ENCODE measurements at regions not wholly inside any gene's neighbourhood (a gene's known extent, or its start where the extent isn't known, plus 50 kb on each side); places are given as distances from the start of the nearest gene placed in this dataset.
"Not testable (repeated sequence)": the region's sequence is repeated elsewhere in the genome, so short reads cannot be mapped to it uniquely, and the experiment has no call there.

DNA sequence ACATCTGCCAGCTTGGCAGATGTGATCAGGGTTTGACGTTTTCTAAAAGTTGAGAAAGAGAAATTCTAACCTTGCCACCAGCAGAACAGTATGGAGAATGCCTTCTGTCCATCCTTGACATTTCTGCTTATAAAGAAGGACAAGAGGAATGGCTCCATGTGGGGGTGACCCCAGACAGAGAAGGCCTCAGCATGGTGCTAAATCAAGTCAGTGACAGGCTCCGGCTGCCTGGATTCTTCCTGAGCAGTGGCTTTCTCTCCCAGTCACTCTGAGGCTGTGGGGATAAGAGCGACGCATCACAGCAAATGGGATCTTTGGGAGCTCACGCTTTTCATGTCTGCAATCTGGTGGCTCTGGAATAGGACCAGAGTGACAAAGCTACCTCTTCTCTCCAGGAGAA lies 640.2 kb upstream of the CAMK1G start:
- DNase-seq (no peak), ATAC-seq (no peak)

DNA sequence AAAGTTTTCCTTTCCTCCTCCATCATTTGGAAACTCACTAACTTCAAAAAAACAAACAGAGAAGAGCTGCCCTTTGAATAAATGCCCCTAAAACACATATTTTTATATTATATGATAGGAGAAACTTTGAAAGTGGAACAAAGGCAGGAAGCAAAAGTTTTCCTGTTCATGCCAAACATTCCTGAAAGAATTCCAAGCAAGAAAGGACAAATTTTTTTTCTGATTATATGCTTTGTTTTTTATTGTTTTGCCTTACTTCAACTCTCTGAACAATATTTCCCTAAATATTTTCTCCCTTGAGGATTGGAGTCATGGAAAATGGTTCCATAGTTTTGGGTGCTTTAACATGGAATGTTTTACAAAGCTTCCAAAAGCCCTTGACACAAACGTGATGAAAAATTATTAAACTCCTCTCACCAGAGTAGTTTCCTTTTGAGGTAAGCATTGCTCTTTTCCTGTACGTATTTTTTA lies 638.5 kb upstream of the CAMK1G start:
- DNase-seq (no peak), ATAC-seq (no peak)

DNA sequence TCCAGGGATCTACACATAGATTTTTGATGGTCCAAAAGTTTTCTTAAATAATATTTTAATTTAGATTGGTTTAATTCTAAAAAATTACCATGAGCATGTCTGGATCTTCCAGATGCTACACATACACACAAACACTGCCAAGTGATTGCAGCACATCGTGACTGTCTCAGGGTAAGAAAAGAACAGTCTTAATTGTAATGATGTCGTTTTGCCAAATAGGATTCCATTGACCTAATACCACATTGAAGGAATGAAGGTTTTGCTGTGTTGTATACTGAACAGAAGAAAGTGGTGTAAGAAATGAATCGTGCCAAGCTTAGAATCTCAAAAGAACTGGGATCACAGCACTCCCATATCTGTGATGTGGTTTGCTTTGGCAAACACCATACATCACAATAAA lies 633.3 kb upstream of the CAMK1G start:
- DNase-seq = no peak
- no peak for ATAC-seq

DNA sequence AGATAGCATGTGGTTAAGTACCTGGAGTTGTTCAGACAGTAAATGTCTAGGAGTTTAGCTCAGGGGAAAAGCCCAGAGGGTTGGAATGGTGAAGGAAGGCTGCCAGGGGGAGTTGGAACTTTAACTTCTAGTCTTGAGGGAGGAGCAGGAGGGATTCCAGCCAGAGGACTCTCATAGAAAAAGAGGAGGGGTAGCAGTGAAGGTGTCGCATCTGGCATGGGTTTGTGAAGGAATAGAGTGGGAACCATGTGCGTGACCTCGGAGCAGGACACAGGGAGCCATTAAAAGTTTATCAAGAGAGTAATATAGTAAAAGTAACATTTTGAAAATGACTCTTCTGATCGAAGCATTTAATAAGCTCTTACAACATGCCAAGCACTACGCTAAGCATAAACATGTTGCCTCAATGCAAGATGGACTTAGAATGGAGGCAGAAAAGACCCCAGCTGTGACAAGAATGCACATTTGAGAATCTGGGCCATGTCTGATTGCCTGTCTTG lies 632.4 kb upstream of the CAMK1G start:
- DNase-seq = no peak
- no peak for ATAC-seq

DNA sequence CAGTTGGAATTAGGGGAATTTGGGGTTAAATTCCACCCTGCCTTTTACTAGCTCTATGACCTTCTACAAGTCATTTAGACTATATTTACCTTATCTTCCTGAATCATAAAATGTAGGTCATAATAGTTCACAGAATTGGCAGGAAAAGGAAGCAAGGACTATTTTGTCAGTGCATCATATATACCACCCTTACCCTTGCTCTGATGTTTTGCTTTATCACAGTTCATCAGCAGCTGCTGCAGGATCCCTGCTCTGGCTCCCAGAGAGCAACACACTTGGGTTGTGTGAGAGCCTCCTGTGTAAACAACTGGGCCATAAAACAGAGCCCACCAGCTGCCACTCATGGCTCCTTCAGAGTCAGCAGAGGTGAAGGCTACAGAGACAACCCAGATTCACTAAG lies 631.6 kb upstream of the CAMK1G start:
- ATAC-seq (no peak), DNase-seq (no peak)

DNA sequence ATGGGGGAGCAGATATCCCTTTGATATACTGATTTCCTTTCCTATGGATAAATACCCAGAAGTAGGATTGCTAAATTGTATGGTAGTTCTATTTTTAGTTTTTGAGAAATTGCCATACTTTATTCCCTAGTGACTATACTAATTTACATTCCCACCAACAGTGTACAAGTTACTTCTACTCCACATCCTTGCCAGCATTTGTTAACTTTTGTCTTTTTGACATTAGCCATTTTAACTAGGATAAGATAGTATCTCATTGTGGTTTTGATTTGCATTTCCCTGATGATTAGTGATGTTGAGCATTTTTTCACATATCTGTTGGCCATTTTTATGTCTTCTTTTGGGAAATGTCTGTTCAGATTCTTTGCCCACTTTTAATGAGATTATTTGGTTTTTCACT lies 620.6 kb upstream of the CAMK1G start:
- no peak for DNase-seq

DNA sequence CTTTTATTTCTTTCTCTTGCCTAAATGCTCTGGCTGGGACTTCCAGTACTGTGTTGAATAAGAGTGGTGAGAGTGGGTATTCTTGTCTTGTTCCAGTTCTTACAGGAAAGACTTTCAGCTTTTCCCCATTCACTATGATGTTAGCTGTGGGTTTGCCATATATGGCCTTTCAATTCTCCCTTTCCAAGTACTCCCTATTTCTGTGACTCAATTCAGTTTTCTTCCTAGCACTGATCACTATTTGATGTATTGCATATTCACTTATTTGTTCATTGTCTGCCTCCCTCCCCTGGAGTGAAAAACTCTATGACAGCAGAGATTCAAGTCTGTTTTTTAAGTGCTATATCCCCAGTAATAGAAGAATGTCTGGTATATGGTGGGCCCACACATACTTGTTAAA lies 618.2 kb upstream of the CAMK1G start:
- DNase-seq (no peak), ATAC-seq (no peak)

More for the DNA sequence above, 620.6 kb upstream of the CAMK1G start:
- no peak for ATAC-seq

DNA sequence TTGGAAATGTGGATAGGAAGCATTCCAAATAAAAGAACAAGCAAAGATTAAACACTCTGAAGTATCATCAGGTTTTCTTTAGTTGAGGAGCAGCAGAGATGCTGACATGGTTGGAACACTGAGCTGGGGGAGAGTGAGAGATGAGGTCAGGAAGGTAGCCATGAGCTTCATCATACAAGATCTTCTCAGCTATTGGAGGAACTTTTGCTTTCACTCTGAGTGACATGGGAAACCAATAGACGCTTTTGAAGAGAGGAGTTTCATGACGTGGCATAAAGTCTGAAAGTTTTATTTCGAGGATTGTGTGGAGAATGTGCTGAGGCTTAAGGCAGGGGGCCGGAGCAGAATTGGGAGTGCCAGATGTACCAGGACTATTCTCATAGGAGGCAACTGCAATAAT lies 616.2 kb upstream of the CAMK1G start:
- no peak for DNase-seq
- ATAC-seq = no peak

DNA sequence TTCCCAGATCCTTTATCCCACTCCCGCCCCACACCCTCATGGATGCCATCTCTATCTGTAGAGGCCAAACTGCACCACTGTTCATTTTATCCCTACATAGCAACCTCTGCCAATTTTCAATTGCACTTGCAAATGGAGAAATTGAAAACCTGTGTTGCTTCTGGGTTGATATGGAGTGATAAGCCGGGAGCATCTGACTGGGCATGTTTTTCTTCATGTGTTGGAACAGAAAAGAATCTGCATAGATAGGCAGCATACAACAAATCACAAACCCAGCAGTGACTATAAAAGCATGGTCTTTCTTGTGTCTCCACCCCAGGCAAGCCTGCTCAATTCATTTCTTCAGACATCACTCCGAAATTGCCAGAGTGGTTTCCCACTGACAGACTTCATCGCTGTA lies 608.8 kb upstream of the CAMK1G start:
- ATAC-seq (no peak), DNase-seq (no peak)

DNA sequence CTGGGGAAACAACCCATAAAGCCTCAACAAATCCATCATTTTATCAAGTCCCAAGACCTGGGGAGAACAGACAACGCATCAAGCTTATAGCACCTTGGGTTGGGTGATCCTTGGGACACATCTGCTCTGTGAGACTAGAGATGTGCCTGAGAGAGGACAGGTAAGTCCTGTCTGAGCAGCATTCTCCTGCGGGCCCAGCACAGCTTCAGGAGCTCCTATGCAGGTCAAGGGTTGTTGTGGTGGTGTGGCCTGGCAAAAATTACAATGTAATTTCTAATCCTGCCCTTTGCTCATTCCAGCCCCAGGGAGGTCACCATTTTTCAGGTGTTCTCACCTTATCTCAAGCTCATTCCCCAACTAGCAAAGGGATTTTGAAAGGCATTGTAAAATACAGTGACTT lies 608.1 kb upstream of the CAMK1G start:
- ATAC-seq (no peak), DNase-seq (no peak)

DNA sequence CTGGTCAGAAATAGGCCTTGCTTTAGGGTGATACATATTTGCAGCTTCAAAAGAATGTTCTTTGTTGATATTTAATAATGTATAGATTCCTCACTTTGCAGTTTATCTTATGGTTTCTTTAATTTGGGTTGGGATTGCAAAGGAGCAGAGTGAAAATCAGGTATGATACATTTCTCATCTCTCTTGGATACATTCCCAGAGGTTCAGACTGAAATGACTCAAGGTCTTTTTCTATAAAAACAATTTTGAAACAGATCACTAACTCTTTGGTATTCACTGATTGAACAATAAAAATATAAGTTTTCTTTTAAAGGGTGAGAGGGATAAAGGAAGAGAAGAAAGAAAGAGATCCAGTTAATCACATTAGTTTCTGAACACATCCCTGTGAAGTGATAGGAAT lies 606.5 kb upstream of the CAMK1G start:
- no peak for DNase-seq

DNA sequence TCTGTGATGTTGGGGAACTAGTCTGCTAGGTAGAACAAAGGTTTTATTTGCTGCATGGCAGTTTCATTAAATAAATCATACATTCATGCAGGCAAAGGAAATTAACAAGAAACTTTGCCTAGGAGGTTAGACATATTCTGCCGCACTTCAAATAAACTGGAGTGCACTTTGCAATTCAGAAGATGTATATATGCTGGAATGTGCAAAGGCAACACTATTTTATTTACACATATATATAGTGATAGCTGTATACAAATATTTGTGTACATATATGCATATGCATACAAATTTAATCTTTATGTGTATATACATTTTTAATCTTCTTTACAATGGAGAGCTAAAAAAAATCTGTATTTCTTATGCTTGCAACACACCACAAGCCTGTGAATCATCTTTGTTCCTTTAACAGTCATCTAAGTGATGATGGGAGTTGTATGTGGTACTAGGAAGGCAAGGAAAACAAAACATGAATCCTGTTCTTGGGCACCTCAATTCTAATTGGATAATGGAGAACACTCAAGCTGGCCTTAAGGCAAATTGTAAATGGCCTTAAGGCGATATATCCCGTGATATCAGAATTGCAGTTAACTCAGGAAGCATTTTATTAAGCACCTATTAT lies 605.8 kb upstream of the CAMK1G start:
- ATAC-seq (no peak), DNase-seq (no peak)

More for the DNA sequence above, 606.5 kb upstream of the CAMK1G start:
- ATAC-seq = no peak

DNA sequence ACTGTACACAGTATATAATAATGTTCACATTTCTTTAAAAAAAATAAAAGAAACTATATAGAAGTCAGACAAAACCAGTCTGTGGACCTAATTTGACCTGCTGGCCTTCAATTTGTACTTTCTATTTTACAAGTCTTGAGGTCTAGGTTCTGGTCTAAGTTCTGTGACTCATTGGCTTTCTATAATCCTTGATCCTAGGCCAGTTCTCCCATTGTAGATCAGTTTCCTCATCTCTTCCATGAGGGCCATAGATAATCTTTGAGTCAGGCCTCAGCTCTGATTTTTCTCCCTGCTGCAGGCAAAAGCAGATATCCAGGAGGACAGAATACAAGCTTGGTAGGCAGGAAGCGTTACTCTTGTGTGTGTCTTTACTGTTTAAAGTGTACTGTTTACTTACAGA lies 603.7 kb upstream of the CAMK1G start:
- no peak for DNase-seq
- no peak for ATAC-seq

DNA sequence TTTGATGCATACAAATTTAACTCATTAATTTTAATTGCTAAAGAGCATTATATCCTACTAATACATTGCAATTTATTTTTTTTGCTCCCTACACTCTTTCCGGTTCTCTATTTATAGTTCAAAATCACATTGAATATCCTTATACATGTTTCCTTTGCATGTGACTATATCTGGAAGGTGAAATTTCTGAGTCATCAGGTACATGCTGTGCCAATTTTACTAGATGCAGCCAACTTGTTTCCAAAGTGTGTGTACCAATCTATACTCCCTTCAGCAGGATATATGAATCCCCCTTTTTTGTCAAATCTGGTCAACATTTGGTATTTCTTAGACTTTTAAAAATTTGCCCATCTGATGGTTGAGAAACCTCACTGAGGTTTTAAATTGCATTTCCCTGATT lies 602.9 kb upstream of the CAMK1G start:
- DNase-seq (no peak), ATAC-seq (no peak)

DNA sequence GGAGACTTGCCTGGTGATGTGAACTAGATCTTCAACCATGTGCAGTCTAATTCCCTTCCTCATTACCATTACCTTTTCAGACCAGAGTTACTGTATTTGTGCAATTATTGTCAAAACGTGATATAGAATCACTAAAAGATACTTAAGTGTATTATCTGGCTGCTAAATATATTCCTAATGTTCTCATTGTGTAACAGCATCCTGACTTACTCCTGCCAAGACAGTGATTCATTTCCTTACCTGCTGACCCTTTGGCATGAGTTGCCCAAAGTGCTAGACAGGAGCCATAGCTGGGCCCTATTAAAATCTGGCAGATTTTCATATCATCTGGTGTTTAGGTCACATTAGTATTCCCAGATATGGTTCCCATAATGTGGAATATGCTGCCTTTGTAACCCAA lies 598.3 kb upstream of the CAMK1G start:
- DNase-seq = no peak
- ATAC-seq = no peak

DNA sequence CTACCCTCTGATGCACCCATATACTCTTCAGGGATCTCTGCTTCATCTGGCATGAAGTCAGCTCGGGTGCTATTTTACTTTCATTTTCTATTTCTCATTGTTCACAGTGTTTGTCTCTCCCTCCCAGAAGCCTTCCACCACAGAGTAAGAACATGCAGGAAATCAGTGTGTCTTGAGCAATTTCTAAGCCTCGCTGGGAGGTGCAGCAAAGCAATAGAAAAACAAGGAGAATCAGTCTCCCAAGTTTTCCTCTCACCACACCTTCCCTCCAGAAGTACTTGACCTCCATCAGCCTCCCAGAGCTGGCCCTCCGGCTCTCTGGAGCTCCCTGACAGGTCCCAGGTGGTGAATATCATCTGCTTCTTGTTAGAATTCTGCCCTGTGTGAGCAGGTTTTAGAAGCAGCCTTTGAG lies 594.7 kb upstream of the CAMK1G start:
- ATAC-seq = peak; percentile 81
- DNase-seq = peak; percentile 3

DNA sequence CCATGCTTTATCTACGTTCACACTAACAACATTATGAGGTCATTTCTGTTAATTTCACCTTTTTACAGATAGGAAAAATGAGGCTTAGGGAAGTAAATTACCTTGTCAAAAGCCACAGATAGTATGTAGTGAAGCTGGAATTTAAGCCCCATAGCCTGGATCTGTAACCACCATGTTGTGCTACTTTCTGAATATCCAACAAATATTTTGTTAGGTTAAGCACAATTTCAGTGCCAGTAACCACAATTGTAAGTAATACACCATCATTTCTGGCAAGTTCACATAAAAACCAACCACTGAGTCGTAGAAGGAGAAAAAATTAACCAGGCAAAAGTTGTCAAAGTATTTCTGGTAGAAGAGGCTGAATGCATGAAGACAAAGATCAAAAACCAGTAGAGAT lies 593.1 kb upstream of the CAMK1G start:
- DNase-seq = no peak
- ATAC-seq = no peak

DNA sequence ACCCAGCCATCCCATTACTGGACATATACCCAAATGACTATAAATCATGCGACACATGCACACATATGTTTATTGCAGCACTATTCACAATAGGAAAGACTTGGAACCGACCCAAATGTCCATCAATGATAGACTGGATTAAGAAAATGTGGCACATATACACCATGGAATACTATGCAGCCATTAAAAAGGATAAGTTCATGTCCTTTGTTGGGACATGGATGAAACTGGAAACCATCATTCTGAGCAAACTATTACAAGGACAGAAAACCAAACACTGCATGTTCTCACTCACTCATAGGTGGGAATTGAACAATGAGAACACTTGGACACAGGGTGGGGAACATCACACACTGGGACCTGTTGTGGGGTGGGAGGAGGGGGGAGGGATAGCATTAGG lies 586.5 kb upstream of the CAMK1G start:
- not testable (repeated sequence) for ATAC-seq, DNase-seq

DNA sequence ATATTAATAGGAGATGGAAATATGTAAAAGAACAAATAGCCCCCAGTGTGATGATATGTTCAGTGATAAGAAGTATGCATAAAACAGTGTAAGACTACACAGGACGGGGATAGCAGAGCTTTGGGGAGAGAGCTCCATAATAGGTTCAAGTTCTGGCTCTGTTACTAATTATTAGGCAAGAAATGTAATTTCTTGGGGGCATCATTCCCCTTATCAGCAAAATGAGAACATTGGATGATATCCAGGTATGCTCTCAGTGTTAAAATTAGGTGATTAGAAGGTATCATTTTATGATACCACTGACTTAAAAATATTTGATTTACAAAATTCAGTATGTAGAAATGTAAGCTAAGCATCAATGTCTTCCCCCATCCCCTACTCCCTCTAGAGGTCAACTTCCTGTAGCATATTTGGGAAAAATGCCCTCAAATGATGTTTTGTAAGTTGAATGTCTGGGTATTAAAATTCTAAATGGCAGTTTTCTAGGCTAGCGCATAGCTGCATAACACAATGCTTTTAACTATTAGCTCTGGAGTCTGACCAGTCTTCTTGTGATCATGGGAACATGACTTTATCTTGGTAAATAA lies 585.7 kb upstream of the CAMK1G start:
- no peak for DNase-seq
- ATAC-seq = no peak

DNA sequence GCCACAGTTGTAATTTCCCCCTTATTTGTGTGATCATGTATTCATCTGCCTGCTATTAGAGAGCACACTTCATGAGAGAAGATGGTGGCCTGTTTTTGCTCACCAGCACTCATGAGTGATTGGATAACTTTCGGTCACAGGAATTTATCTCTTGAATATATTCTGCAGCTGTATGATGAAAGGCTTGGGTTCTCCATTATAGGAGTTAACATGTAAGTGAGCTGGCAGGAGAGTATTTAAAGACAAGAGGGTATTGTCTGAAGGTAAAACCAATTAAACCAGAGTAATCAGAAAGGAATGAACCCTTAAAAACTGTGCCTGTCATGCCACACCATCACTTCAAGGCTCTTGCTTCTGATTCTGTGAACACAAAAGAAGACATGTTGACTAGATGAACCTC lies 574.9 kb upstream of the CAMK1G start:
- DNase-seq (no peak), ATAC-seq (no peak)

DNA sequence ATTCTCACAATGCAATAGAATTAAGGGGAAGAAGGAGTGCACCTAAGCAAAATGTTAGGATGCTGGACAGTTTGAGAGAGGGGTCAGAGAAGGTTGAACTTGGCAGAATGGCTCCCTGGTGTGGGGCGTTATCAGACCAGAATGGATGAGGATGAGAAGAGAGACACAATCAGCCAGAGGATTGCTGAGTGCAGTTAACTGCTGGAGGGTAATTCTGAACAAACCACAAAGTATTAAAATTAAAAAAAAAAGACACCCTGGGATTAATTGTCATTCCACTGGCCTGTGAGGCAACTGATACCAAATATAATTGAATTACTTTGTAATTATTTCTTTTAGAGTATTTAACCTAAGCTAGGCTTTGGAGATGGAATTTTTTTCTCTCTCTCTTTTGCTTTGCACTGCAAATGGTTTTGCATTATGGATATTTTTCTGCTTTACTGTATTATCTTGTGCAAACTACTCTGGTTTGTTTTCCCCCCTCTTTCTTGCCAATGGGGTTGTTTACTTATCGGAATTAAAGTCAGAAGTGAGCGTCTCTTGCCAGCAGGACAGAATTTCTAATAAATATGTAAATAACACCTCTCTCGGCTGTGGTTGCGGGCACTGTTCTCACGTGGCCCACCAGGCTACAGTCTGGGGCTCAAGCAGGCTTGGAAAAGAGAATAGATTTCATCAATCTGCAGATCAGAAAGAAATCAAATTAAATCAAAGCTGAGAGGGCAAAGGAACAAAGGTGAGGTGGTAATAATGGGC lies 572.9 kb upstream of the CAMK1G start:
- no peak for ATAC-seq
- no peak for DNase-seq

DNA sequence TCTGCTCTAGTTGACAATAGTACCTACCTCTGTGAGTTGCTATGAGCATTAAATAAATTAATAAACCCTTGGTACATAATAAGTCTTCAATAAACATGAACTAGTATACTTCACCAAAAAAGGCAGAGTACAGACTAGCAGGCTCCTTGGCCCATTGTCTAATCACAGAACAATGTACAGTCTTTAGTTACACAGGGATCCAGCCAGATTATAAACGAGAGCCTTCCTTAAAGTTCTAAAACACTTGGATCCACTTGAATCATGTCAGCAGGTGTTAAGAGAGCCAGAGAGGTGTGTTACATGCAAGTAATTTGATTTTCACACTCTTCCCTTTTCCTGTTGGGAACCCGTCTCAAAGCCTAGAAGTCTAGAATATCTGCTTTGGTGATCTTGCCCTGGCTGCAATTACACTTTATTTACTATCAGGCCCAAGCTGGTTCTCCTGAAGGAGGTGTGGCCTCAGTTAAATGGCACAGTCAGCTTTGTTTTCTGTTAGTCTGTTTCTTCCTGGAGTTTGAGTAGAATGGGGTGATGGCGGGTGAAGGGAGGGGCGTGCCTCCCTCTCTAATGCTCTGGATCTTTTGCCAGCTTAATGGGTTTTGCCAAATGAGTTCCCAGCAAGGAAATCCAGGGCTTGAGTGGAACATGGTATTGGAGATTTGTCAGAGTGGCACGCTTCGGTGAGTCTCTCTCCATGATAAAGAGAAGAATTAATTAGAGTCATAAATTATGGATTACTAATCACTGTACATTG lies 570.9 kb upstream of the CAMK1G start:
- DNase-seq (no peak), ATAC-seq (no peak)

DNA sequence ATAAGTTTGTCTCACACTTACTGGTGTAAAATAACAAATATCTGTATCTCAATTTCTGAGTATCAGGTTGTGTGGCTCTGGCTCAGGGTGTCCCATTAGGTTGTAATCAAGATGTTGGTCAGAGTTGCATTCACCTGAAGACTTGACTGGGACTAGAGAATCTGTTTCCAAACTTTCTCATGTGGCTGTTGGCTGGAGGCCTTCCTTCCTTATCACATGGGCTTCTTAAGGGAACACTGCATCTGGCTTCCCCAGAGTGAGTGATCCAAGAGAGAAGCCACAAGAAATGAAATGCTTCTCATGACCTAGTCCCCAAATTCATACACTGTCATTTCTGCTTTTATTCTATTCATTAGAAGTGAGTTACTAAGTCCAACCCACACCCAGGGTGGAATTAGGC lies 568.4 kb upstream of the CAMK1G start:
- no peak for ATAC-seq
- DNase-seq = no peak
